Thyroid gland (tissue), 4 donors: ENCODE measurements at regions not wholly inside any gene's neighbourhood (a gene's known extent, or its start where the extent isn't known, plus 50 kb on each side); places are given as distances from the start of the nearest gene placed in this dataset.

ENCODE experiments used
- CTCF ChIP-seq, 6 experiments: fragments of 200-600 bp in 3 of 6; fragments of 450-650 bp in 3 of 6; sonication (generic) in 3 of 6; IDR thresholded peaks; one replicate each; pipeline ENCODE4 v1.5.1; 2016 to 2019; ENCODE audit warnings: antibody characterized with exemption in 6 of 6, mild to moderate bottlenecking in 2 of 6, inconsistent platforms in 1 of 6, moderate library complexity in 1 of 6
- POLR2A ChIP-seq, 2 donors: fragments of 450-650 bp; IDR thresholded peaks; one replicate each; pipeline ENCODE4 v1.6.1; 2017; ENCODE audit warnings: antibody characterized with exemption in 2 of 2, mild to moderate bottlenecking in 2 of 2, moderate library complexity in 1 of 2

DNA sequence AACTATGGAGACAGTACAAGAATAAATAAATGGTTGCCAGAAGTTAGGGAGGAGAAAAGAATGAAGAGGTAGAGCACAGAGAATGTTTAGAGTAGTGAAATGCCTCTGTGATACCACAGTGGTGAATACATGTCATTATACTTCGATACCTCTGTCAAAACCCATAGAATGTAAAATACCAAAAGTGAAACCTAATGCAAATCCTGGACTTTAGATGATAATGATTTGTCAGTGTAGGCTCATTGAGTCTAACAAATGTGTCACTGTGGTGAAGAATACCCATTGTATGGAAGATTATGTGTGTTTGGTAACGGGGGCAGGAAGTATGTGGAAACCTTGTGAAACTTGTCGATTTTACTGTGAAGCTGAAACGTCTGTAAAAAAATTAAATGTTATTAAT, 1106.5 kb upstream of the TMPRSS15 start:
- no peak for TF ChIP-seq CTCF (IDR thresholded peaks at IDR 0.05)
- TF ChIP-seq POLR2A (IDR thresholded peaks at IDR 0.05): no peak
